ENCODE measurements at regions not wholly inside any gene's neighbourhood (a gene's known extent, or its start where the extent isn't known, plus 50 kb on each side); places are given as distances from the start of the nearest gene placed in this dataset.

DNA sequence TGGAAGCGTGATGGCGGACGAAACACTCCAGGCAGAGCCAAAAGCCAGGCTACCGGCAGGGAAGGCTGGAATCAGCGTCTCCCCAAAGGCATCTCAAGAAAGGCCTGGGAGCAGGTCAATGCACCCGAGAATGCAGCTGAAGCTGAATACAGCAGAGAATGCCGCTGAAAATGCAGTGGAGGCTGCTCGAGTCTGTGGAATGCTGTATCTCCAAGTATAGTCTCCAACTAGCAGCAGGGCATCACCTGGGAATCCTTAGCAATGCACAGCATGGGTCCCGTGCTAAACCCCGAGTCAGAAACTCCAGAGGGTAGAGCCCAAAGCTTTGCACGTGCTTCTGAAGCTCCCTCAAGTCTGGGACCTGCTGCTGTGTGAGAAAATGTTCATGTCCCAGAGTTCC is 191.1 kb upstream of the ALKAL2 start:
- TF ChIP-seq, protein P1, sequence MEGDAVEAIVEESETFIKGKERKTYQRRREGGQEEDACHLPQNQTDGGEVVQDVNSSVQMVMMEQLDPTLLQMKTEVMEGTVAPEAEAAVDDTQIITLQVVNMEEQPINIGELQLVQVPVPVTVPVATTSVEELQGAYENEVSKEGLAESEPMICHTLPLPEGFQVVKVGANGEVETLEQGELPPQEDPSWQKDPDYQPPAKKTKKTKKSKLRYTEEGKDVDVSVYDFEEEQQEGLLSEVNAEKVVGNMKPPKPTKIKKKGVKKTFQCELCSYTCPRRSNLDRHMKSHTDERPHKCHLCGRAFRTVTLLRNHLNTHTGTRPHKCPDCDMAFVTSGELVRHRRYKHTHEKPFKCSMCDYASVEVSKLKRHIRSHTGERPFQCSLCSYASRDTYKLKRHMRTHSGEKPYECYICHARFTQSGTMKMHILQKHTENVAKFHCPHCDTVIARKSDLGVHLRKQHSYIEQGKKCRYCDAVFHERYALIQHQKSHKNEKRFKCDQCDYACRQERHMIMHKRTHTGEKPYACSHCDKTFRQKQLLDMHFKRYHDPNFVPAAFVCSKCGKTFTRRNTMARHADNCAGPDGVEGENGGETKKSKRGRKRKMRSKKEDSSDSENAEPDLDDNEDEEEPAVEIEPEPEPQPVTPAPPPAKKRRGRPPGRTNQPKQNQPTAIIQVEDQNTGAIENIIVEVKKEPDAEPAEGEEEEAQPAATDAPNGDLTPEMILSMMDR (IDR thresholded peaks at IDR 0.05; ENCODE audit: insufficient read depth, low read depth, low read length), result no peak
- no peak for TF ChIP-seq EZH2 (IDR thresholded peaks at IDR 0.05; ENCODE audit: insufficient read depth, low read length)

Measured in astrocyte (in vitro differentiated cells and primary cell).